Neural progenitor cell (in vitro differentiated cells): ENCODE measurements at regions not wholly inside any gene's neighbourhood (a gene's known extent, or its start where the extent isn't known, plus 50 kb on each side); places are given as distances from the start of the nearest gene placed in this dataset.

Experiments used
- CTCF ChIP-seq: fragments of 200-600 bp; sonication (generic); IDR thresholded peaks from 2 replicates; pipeline ENCODE4 v1.5.1; 2017; ENCODE audit warnings: antibody characterized with exemption, mild to moderate bottlenecking
- EZH2 ChIP-seq: fragments of 200-600 bp; sonication (generic); IDR thresholded peaks from 2 replicates; pipeline ENCODE4 v1.6.1; 2017; ENCODE audit warnings: antibody characterized with exemption, mild to moderate bottlenecking, moderate library complexity
- EZH2phosphoT487 ChIP-seq: fragments of 200-600 bp; sonication (generic); IDR thresholded peaks from 2 replicates; pipeline ENCODE4 v1.6.1; 2017; ENCODE audit warnings: antibody characterized with exemption

- TF ChIP-seq CTCF = no peak
- TF ChIP-seq EZH2 = no peak
- no peak for TF ChIP-seq EZH2phosphoT487
Observed at GRCh38 chr6:112459758-112460304, 112.7 kb downstream of the RFPL4B start.
